ENCODE measurements at regions not wholly inside any gene's neighbourhood (a gene's known extent, or its start where the extent isn't known, plus 50 kb on each side); places are given as distances from the start of the nearest gene placed in this dataset.

- no peaks in the 10 kb centered on the region for H3K4me1 Mint-ChIP-seq (ENCODE audit: low read depth)
- no peak overlapping the region for H3K4me3 Mint-ChIP-seq
- peaks cover 19% of the 10 kb centered on the region for H3K9me3 Mint-ChIP-seq
- no peak overlapping the region for H3K27ac Mint-ChIP-seq
- H3K27me3 Mint-ChIP-seq (ENCODE audit: low read depth): peaks cover 39% of the 10 kb centered on the region
- H3K36me3 Mint-ChIP-seq (ENCODE audit: low read depth): no peaks in the 10 kb centered on the region
These were observed 347.8 kb upstream of the TNP1 start for GRCh38 chr2:217207699-217208010.

GRCh38 chr2:217206907-217207698 lies 347.2 kb upstream of the TNP1 start:
- Mint-ChIP-seq H3K4me1 (ENCODE audit: low read depth) (no peaks in the 10 kb centered on the region), H3K4me3 (no peak overlapping the region), H3K9me3 (peaks cover 19% of the 10 kb centered on the region), H3K36me3 (ENCODE audit: low read depth) (no peaks in the 10 kb centered on the region), H3K27me3 (ENCODE audit: low read depth) (peaks cover 39% of the 10 kb centered on the region), H3K27ac (no peak overlapping the region)

- Mint-ChIP-seq H3K27ac (no peak overlapping the region), H3K4me1 (ENCODE audit: low read depth) (no peaks in the 10 kb centered on the region), H3K9me3 (peaks cover 18% of the 10 kb centered on the region), H3K4me3 (no peak overlapping the region), H3K27me3 (ENCODE audit: low read depth) (peaks cover 40% of the 10 kb centered on the region), H3K36me3 (ENCODE audit: low read depth) (no peaks in the 10 kb centered on the region)
These were observed 346.3 kb upstream of the TNP1 start for GRCh38 chr2:217206016-217206725.

GRCh38 chr2:217204358-217204757 lies 344.5 kb upstream of the TNP1 start:
- H3K27me3 Mint-ChIP-seq (ENCODE audit: low read depth): peaks cover 33% of the 10 kb centered on the region
- H3K36me3 Mint-ChIP-seq (ENCODE audit: low read depth): no peaks in the 10 kb centered on the region
- H3K4me1 Mint-ChIP-seq (ENCODE audit: low read depth): no peaks in the 10 kb centered on the region
- no peak overlapping the region for H3K27ac Mint-ChIP-seq
- H3K9me3 Mint-ChIP-seq: peaks cover 15% of the 10 kb centered on the region
- H3K4me3 Mint-ChIP-seq: no peak overlapping the region

GRCh38 chr2:217203086-217203485 lies 343.2 kb upstream of the TNP1 start:
- no peaks in the 10 kb centered on the region for H3K4me1 Mint-ChIP-seq (ENCODE audit: low read depth)
- peaks cover 15% of the 10 kb centered on the region for H3K9me3 Mint-ChIP-seq
- peaks cover 35% of the 10 kb centered on the region for H3K27me3 Mint-ChIP-seq (ENCODE audit: low read depth)
- H3K36me3 Mint-ChIP-seq (ENCODE audit: low read depth): no peaks in the 10 kb centered on the region
- H3K4me3 Mint-ChIP-seq: no peak overlapping the region
- H3K27ac Mint-ChIP-seq: no peak overlapping the region

GRCh38 chr2:217199255-217199630 lies 339.4 kb upstream of the TNP1 start:
- peaks cover 25% of the 10 kb centered on the region for H3K9me3 Mint-ChIP-seq
- H3K4me1 Mint-ChIP-seq (ENCODE audit: low read depth): no peaks in the 10 kb centered on the region
- H3K27ac Mint-ChIP-seq: no peak overlapping the region
- no peak overlapping the region for H3K4me3 Mint-ChIP-seq
- peaks cover 22% of the 10 kb centered on the region for H3K27me3 Mint-ChIP-seq (ENCODE audit: low read depth)
- H3K36me3 Mint-ChIP-seq (ENCODE audit: low read depth): no peaks in the 10 kb centered on the region

- Mint-ChIP-seq H3K27me3 (ENCODE audit: low read depth) (peaks cover 5% of the 10 kb centered on the region), H3K4me1 (ENCODE audit: low read depth) (no peaks in the 10 kb centered on the region), H3K4me3 (no peak overlapping the region), H3K36me3 (ENCODE audit: low read depth) (no peaks in the 10 kb centered on the region), H3K9me3 (peaks cover 12% of the 10 kb centered on the region), H3K27ac (no peak overlapping the region)
These were observed 336.0 kb upstream of the TNP1 start for GRCh38 chr2:217195658-217196446.

GRCh38 chr2:217195016-217195415 lies 335.2 kb upstream of the TNP1 start:
- H3K9me3 Mint-ChIP-seq: peaks cover 12% of the 10 kb centered on the region
- no peak overlapping the region for H3K4me3 Mint-ChIP-seq
- peaks cover 5% of the 10 kb centered on the region for H3K27me3 Mint-ChIP-seq (ENCODE audit: low read depth)
- H3K36me3 Mint-ChIP-seq (ENCODE audit: low read depth): no peaks in the 10 kb centered on the region
- H3K4me1 Mint-ChIP-seq (ENCODE audit: low read depth): no peaks in the 10 kb centered on the region
- H3K27ac Mint-ChIP-seq: no peak overlapping the region

- Mint-ChIP-seq H3K9me3 (peaks cover 12% of the 10 kb centered on the region), H3K27ac (no peak overlapping the region), H3K4me3 (no peak overlapping the region), H3K36me3 (ENCODE audit: low read depth) (no peaks in the 10 kb centered on the region), H3K4me1 (ENCODE audit: low read depth) (no peaks in the 10 kb centered on the region), H3K27me3 (ENCODE audit: low read depth) (no peaks in the 10 kb centered on the region)
These were observed 333.8 kb upstream of the TNP1 start for GRCh38 chr2:217193431-217194340.

- Mint-ChIP-seq H3K4me1 (ENCODE audit: low read depth) (no peaks in the 10 kb centered on the region), H3K27me3 (ENCODE audit: low read depth) (no peaks in the 10 kb centered on the region), H3K27ac (no peak overlapping the region), H3K9me3 (peaks cover 11% of the 10 kb centered on the region), H3K36me3 (ENCODE audit: low read depth) (no peaks in the 10 kb centered on the region), H3K4me3 (no peak overlapping the region)
These were observed 332.5 kb upstream of the TNP1 start for GRCh38 chr2:217192366-217192765.

GRCh38 chr2:217189747-217190146 lies 329.9 kb upstream of the TNP1 start:
- no peaks in the 10 kb centered on the region for H3K9me3 Mint-ChIP-seq
- H3K36me3 Mint-ChIP-seq (ENCODE audit: low read depth): no peaks in the 10 kb centered on the region
- H3K4me1 Mint-ChIP-seq (ENCODE audit: low read depth): no peaks in the 10 kb centered on the region
- H3K4me3 Mint-ChIP-seq: no peak overlapping the region
- no peak overlapping the region for H3K27ac Mint-ChIP-seq
- no peaks in the 10 kb centered on the region for H3K27me3 Mint-ChIP-seq (ENCODE audit: low read depth)

GRCh38 chr2:217189131-217189530 lies 329.3 kb upstream of the TNP1 start:
- Mint-ChIP-seq H3K9me3 (no peaks in the 10 kb centered on the region), H3K27me3 (ENCODE audit: low read depth) (no peaks in the 10 kb centered on the region)

GRCh38 chr2:217186668-217187159 lies 326.9 kb upstream of the TNP1 start:
- Mint-ChIP-seq H3K36me3 (ENCODE audit: low read depth) (no peaks in the 10 kb centered on the region), H3K4me1 (ENCODE audit: low read depth) (no peaks in the 10 kb centered on the region), H3K27me3 (ENCODE audit: low read depth) (no peaks in the 10 kb centered on the region), H3K9me3 (no peaks in the 10 kb centered on the region), H3K4me3 (no peak overlapping the region), H3K27ac (no peak overlapping the region)

More at GRCh38 chr2:217189131-217189530, 329.3 kb upstream of the TNP1 start:
- Mint-ChIP-seq H3K4me3 (no peak overlapping the region), H3K36me3 (ENCODE audit: low read depth) (no peaks in the 10 kb centered on the region), H3K4me1 (ENCODE audit: low read depth) (no peaks in the 10 kb centered on the region), H3K27ac (no peak overlapping the region)

- no peaks in the 10 kb centered on the region for H3K4me1 Mint-ChIP-seq (ENCODE audit: low read depth)
- H3K27ac Mint-ChIP-seq: no peak overlapping the region
- no peaks in the 10 kb centered on the region for H3K27me3 Mint-ChIP-seq (ENCODE audit: low read depth)
- H3K36me3 Mint-ChIP-seq (ENCODE audit: low read depth): no peaks in the 10 kb centered on the region
- H3K9me3 Mint-ChIP-seq: no peaks in the 10 kb centered on the region
- no peak overlapping the region for H3K4me3 Mint-ChIP-seq
These were observed 326.3 kb upstream of the TNP1 start for GRCh38 chr2:217186152-217186551.

Measured in T-helper 1 cell treated with Interleukin-12 subunit alpha and Interleukin-12 subunit beta and Interleukin-4 antibody, amounts not matched to agents 30 μg/mL and 1 μg/mL, for 36 hours (primary cell).